ENCODE measurements at regions not wholly inside any gene's neighbourhood (a gene's known extent, or its start where the extent isn't known, plus 50 kb on each side); places are given as distances from the start of the nearest gene placed in this dataset.
"Not testable (repeated sequence)": the region's sequence is repeated elsewhere in the genome, so short reads cannot be mapped to it uniquely, and the experiment has no call there.

- DNase-seq (ENCODE audit: low read depth): no peak
Measured at GRCh38 chr4:32706893-32707292, 1986.7 kb downstream of the PCDH7 start.

GRCh38 chr4:32716090-32716620 is 1996.0 kb downstream of the PCDH7 start:
- DNase-seq (ENCODE audit: low read depth): not testable (repeated sequence)

- DNase-seq (ENCODE audit: low read depth): peak; percentile 21
Measured at GRCh38 chr4:32735856-32736590, 2015.9 kb downstream of the PCDH7 start.

DNA sequence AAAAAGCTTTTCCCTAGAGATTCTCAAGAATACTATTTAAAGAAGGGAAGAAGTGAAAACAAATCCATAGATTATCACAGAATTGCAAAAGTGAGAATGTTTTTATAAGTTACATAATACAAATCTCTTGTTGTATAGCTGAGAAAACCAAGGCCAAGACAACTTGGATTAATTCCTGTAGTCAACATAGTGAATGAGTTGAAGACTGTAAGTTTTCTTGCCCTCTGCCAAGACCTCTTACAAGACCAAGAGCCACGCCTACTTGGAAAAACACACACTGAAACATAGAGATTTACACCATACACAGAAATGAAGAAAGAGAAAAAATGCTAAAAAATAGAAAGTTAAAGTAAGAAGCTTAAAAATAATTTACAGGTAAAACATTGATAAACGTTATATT is 2024.0 kb downstream of the PCDH7 start:
- no peak for DNase-seq (ENCODE audit: low read depth)

DNA sequence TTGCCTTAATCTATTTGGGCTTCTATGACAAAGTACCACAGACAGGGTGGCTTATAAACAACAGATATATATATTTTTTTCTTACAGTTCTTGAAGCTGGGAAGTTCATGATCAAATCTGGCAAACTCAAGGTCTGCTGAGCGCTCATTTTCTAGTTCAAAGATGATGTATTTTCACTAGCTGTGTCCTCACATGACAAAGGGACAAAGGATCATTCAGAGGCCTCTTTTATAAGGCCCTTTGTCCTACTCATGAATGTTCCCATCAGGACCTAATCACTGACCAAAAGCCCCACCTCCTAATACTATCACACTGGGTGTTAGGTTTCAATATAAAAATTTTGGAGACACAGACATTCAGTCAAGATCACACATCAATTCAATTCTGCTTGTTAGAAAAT is 2025.2 kb downstream of the PCDH7 start:
- no peak for DNase-seq (ENCODE audit: low read depth)

- no peak for DNase-seq (ENCODE audit: low read depth)
Measured at GRCh38 chr4:32748061-32748460, 2027.9 kb downstream of the PCDH7 start.

GRCh38 chr4:32748498-32748897 is 2028.3 kb downstream of the PCDH7 start:
- peak; percentile 17 for DNase-seq (ENCODE audit: low read depth)

DNA sequence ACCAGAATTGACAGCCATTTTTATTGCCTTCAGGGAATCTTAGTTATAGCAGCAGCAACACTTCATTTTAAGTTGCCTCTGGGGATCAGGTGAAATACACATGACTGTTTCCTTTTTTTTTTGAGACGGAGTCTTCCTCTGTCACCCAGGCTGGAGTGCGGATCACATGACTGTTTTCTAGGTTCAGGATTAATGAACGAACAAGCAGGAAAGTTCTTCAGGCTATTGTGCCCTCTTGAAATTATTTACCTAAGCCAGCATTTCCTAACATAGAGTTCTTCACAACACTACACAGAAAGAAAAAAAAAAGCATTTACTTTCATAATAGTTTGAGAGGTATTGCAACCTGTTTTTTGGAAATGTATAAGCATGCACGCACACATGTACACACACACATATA is 2032.8 kb downstream of the PCDH7 start:
- no peak for DNase-seq (ENCODE audit: low read depth)

- no peak for DNase-seq (ENCODE audit: low read depth)
Measured at GRCh38 chr4:32768664-32769389, 2048.7 kb downstream of the PCDH7 start.

DNA sequence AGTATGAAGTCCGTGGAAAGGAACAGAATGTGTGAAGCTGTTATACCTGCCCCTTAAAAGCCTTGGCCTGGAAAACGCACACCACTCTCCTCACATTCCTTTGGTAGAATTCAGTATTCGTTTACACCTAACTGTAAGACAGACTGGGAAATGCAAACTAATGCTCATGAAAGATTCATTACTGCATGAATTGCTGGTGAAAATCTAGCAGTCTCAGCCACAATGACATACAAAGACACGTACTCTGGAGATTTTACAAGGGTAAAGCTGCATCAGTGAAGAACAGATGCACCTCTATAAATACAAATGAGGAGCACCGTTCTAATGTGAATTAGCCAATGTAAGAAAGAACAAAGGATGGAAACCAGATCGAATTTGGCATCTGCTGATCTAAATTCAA is 2051.3 kb downstream of the PCDH7 start:
- no peak for DNase-seq (ENCODE audit: low read depth)

DNA sequence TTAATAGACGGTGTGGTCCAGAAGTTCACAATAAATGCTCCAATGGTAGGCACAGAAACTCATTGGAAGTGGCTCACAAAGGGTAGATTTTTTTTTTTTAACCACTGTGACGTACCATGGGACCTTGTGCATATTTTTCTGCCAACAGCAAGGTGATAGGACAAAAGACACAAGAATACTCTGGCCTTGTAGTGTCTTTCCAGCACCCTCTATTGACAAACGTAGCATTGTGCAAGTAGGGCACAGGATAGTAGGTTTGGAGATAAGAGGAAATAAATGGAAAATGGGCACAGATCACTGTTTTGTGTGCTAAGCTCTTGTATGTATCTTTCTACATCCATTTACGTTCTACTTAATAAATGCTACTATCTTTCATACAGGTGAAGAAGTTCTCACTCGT is 2054.9 kb downstream of the PCDH7 start:
- DNase-seq (ENCODE audit: low read depth): peak; percentile 12

GRCh38 chr4:32776435-32777203 is 2056.4 kb downstream of the PCDH7 start:
- no peak for DNase-seq (ENCODE audit: low read depth)

GRCh38 chr4:32778025-32778424 is 2057.9 kb downstream of the PCDH7 start:
- no peak for DNase-seq (ENCODE audit: low read depth)

DNA sequence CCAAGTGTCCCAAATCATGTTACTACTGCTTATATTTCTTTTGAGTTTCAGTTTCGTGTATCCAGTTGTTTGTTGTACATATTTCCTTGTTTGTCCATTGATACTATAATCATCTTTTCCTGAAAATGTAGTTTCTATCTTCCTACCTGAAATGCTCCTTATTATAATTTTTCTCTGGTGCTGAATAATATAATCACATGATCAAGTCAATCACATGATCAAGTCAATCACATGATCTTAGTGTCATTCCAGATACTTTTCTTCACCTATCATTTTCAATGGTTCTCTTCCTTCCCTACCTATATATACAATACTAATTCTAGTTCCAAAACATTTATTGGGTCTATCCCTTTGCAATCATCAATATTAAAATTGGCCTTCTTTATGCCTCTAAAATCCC is 2058.8 kb downstream of the PCDH7 start:
- DNase-seq (ENCODE audit: low read depth): no peak

- DNase-seq (ENCODE audit: low read depth): peak; percentile 62
Measured at GRCh38 chr4:32789026-32789608, 2068.9 kb downstream of the PCDH7 start.

- DNase-seq (ENCODE audit: low read depth): no peak
Measured at GRCh38 chr4:32790803-32791202, 2070.6 kb downstream of the PCDH7 start.

DNA sequence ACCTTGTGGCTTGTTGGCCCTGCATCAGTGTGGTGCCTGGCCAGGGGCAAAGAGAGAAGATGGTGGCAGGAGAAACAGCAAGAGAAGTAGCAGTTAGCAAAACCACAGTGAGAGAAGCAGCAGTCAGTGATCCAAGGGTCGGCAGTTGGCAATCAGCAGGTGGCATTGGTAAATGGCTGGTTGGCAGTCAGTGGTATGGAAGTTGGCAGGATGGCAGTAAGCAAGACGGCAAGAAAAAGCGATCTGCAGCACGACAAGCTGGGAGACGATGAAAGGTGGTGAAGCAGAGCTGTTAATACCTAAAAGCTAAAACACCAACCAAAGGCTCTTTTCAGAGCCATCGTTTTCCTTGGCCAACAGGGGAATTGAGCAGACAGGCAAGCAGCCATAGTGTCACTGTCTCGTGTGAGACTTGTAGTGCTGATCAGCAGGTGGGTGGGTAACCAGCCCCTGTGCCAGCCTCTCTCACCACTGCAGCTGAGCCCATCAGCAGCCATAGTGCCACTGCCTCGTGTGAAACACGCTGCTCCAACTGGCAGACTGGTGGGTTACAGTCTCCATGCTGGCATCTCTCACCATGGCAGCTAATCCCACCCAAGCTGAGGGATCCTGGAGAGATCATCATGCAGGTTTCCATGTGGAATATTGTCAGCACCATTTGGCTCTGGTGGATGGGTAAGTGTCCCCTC is 2078.4 kb downstream of the PCDH7 start:
- no peak for DNase-seq (ENCODE audit: low read depth)

GRCh38 chr4:32824336-32824735 is 2104.2 kb downstream of the PCDH7 start:
- peak; percentile 19 for DNase-seq (ENCODE audit: low read depth)

DNA sequence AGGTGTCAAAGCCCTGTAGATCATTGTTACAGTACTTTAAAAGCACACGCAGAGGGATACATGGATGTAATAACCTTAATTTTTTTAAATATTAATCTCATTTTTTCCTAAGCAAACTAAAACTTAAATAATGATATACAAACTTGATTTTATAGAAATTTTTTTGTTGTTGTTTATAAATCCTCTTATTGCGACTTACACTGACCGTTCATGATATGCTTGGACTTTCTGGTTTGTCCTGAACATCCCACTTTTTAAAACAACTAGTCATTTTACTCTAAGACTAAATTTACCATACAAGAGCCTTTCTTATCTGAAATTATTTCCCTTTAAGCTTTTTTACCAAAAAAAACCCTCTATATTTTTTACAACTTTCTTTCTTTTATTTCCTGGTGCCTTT is 2106.0 kb downstream of the PCDH7 start:
- peak; percentile 8 for DNase-seq (ENCODE audit: low read depth)

DNA sequence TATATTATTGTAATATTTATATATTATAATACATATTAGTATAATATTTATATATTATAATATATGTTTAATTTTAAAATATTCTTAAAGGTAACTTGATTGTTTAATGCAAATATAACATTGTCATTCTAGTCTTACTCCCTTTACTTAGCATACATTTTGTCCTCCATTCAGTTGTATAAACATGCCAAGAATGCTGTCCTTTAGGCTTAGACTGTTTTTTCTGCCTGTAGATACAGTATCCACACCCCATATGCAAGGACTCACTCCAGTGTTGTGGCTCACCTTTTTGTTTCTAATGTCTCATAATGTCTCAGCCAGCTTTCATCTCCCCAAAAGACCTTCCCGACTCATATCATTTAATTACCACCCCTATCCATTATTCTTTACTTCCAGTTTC is 2110.0 kb downstream of the PCDH7 start:
- DNase-seq (ENCODE audit: low read depth): no peak

DNA sequence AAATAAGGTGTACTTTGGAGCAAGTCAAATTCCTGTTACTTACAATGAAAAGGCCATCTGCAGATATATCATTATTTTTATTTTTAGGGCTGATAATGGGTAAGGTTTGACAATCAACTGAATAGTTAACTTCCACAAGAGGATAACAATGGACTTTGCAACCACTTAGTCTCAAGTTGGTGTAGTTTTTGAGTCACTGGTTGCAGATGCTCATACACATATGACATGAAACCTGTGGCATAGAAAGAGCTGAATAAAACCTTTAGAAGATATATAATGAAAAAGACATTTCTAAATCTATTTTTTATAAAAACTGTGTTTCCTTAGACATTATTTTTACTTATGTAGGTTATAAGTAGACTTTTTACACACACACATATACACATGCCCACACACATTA is 2110.9 kb downstream of the PCDH7 start:
- no peak for DNase-seq (ENCODE audit: low read depth)
